K562 (cell line): ENCODE measurements at regions not wholly inside any gene's neighbourhood (a gene's known extent, or its start where the extent isn't known, plus 50 kb on each side); places are given as distances from the start of the nearest gene placed in this dataset.

Experiments
- CTBP1 ChIP-seq: fragments of 450-650 bp; IDR thresholded peaks from 2 replicates; pipeline ENCODE4 v1.6.1; 2016; ENCODE audit warnings: borderline replicate concordance
- CTCF ChIP-seq, 3 experiments: IDR thresholded peaks in 2 of 3; conservative IDR thresholded peaks in 1 of 3; 2 replicates each; pipeline ENCODE4 v1.5.1; 2011 to 2012; ENCODE audit warnings: low read length in 3 of 3, mild to moderate bottlenecking in 3 of 3, control low read depth in 2 of 3, improper control_type of control experiment in 1 of 3, inconsistent platforms in 1 of 3, low read depth in 1 of 3, mixed read lengths in 1 of 3, moderate library complexity in 1 of 3; ENCODE audit not compliant: insufficient read depth in 2 of 3
- ELK1 ChIP-seq: sonication (generic); formaldehyde crosslinking; IDR thresholded peaks from 2 replicates; pipeline ENCODE4 v1.8.1; 2022; ENCODE audit warnings: missing genetic modification reagents
- EZH2 ChIP-seq: IDR thresholded peaks from 2 replicates; pipeline ENCODE4 v1.6.1; 2012; ENCODE audit warnings: low read depth, mild to moderate bottlenecking, inconsistent platforms, low read length, borderline replicate concordance
- HDGF ChIP-seq: fragments of 450-650 bp; IDR thresholded peaks from 2 replicates; pipeline ENCODE4 v1.6.1; 2016
- KDM1A ChIP-seq, 2 experiments: fragments of 450-650 bp; IDR thresholded peaks; 2 replicates each; pipeline ENCODE4 v1.6.1; 2016; ENCODE audit warnings: mild to moderate bottlenecking in 2 of 2
- ZNF121 ChIP-seq: sonication (generic); formaldehyde crosslinking; conservative IDR thresholded peaks from 2 replicates; pipeline ENCODE4 v1.8.0; 2022; ENCODE audit warnings: missing genetic modification reagents
- ZNF239 ChIP-seq: fragments of 250-450 bp; sonication (Bioruptor Pico); IDR thresholded peaks from 2 replicates; pipeline ENCODE4 v1.4.0; 2020; ENCODE audit warnings: mild to moderate bottlenecking

GRCh38 chr2:36289731-36290130 lies 65.8 kb upstream of the CRIM1 start:
- TF ChIP-seq ZNF239 (CRISPR knock-in tag) (no peak), ZNF121 (CRISPR knock-in tag) (no peak), CTCF (IDR thresholded peaks at IDR 0.05 in 2 of 3, conservative IDR thresholded peaks at IDR 0.05 in 1 of 3; ENCODE audit: insufficient read depth in 2 of 3, low read depth in 1 of 3, low read length in 3 of 3) (no peak), CTBP1 (no peak), KDM1A (IDR thresholded peaks at IDR 0.05) (no peak), ELK1 (no peak), HDGF (no peak), EZH2 (no peak)
